Ascending aorta (tissue), 2 donors: ENCODE measurements at regions not wholly inside any gene's neighbourhood (a gene's known extent, or its start where the extent isn't known, plus 50 kb on each side); places are given as distances from the start of the nearest gene placed in this dataset.
"Not testable (repeated sequence)": the region's sequence is repeated elsewhere in the genome, so short reads cannot be mapped to it uniquely, and the experiment has no call there.

Experiments
- DNase-seq, 2 donors: peaks; one replicate each; pipeline ENCODE4 v3.0.0-alpha.2; 2019; ENCODE audit warnings: low spot score in 2 of 2
- H3K27ac ChIP-seq, 2 donors: fragments of 200-600 bp; sonication (generic); one replicate each; pipeline ENCODE4 v1.5.1; 2016 to 2017; ENCODE audit warnings: mild to moderate bottlenecking in 1 of 2
- H3K27me3 ChIP-seq: fragments of 200-600 bp; sonication (generic); one replicate; pipeline ENCODE4 v1.5.1; 2017
- H3K36me3 ChIP-seq, 2 donors: fragments of 200-600 bp; sonication (generic); one replicate each; pipeline ENCODE4 v1.5.1; 2016
- H3K4me1 ChIP-seq, 2 donors: fragments of 200-600 bp; sonication (generic); one replicate each; pipeline ENCODE4 v1.5.1; 2016 to 2017; ENCODE audit warnings: mild to moderate bottlenecking in 1 of 2
- H3K4me3 ChIP-seq, 2 donors: fragments of 200-600 bp; sonication (generic); one replicate each; pipeline ENCODE4 v1.5.1; 2016 to 2017; ENCODE audit warnings: mild to moderate bottlenecking in 1 of 2
- H3K9me3 ChIP-seq, 2 donors: fragments of 200-600 bp; sonication (generic); one replicate each; pipeline ENCODE4 v1.5.1; 2016
- intact Hi-C: fragments of 100-400 bp; cut with DNase I; formaldehyde crosslinking; loops from one replicate; pipeline ENCODE4 v1.15.1; 2023
- TF ChIP-seq, protein P1 (sequence below), 3 experiments: fragments of 200-600 bp in 2 of 3; fragments of 450-650 bp in 1 of 3; sonication (generic) in 2 of 3; IDR thresholded peaks; one replicate each; pipeline ENCODE4 v1.5.1; 2016 to 2019; ENCODE audit warnings: antibody characterized with exemption in 3 of 3, mild to moderate bottlenecking in 1 of 3, moderate library complexity in 1 of 3

DNA sequence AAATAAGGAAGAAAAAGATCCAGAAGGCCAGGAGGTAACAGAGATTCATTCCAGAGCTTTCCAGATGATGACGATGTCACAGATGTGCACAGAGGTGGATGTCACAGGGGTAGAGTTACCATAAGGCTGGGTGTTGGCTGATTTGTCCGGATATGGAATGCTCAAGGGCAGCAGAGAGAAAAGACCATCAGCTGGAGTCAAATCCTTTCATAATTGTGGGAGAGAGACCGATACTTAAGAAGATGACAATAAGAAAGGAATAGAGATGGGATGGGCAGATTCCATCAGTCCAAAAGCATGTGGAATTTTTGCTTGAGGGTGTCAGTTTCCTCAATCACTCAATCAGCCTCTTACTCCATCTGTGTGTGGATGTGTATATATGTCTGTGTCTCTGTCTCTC is 150.4 kb downstream of the CENPC start:
- H3K36me3 ChIP-seq, result no peaks in the 10 kb centered on the region
- TF ChIP-seq, protein P1, sequence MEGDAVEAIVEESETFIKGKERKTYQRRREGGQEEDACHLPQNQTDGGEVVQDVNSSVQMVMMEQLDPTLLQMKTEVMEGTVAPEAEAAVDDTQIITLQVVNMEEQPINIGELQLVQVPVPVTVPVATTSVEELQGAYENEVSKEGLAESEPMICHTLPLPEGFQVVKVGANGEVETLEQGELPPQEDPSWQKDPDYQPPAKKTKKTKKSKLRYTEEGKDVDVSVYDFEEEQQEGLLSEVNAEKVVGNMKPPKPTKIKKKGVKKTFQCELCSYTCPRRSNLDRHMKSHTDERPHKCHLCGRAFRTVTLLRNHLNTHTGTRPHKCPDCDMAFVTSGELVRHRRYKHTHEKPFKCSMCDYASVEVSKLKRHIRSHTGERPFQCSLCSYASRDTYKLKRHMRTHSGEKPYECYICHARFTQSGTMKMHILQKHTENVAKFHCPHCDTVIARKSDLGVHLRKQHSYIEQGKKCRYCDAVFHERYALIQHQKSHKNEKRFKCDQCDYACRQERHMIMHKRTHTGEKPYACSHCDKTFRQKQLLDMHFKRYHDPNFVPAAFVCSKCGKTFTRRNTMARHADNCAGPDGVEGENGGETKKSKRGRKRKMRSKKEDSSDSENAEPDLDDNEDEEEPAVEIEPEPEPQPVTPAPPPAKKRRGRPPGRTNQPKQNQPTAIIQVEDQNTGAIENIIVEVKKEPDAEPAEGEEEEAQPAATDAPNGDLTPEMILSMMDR (IDR thresholded peaks at IDR 0.05), result no peak
- no peak overlapping the region for H3K27ac ChIP-seq
- DNase-seq, result no peak
- intact Hi-C loops, result no loop called here
- no peaks in the 10 kb centered on the region for H3K27me3 ChIP-seq
- H3K4me1 ChIP-seq, result no peaks in the 10 kb centered on the region
- H3K4me3 ChIP-seq, result no peak overlapping the region
- H3K9me3 ChIP-seq, result no peaks in the 10 kb centered on the region

DNA sequence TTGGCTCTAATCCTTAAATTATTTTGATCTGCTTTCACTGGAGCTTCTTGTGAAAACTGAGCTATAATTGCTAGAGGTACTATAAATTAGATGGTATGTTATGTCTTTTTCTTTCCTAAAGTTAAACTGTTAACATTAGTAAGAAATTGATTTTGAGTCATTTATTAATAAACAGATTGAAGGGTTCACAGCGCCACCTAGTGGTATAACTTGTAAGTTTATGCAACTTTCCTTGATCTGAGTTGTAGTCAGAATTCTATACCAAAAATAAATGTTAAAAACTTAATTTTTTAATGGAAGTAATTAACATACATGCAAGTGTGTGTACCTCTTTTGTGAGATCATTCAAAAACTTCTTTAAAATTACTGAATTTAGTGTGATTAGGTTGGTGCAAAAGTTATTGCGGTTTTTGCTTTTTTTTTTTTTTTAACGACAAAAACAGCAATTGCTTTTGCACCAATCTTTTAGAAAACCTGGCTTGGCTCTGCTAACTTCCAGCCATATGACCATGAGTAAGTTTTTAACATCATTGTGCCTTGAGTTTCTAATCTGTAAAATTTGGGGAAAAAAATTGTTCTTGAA is 151.5 kb downstream of the CENPC start:
- H3K27ac ChIP-seq, result no peak overlapping the region
- TF ChIP-seq, protein P1 (IDR thresholded peaks at IDR 0.05), result peak in 2 of 3 experiments; percentile 46 to 54
- no peaks in the 10 kb centered on the region for H3K27me3 ChIP-seq
- no peak overlapping the region for H3K4me3 ChIP-seq
- no peaks in the 10 kb centered on the region for H3K9me3 ChIP-seq
- no peaks in the 10 kb centered on the region for H3K36me3 ChIP-seq
- H3K4me1 ChIP-seq, result no peaks in the 10 kb centered on the region
- intact Hi-C loops, result no loop called here
- DNase-seq, result no peak

DNA sequence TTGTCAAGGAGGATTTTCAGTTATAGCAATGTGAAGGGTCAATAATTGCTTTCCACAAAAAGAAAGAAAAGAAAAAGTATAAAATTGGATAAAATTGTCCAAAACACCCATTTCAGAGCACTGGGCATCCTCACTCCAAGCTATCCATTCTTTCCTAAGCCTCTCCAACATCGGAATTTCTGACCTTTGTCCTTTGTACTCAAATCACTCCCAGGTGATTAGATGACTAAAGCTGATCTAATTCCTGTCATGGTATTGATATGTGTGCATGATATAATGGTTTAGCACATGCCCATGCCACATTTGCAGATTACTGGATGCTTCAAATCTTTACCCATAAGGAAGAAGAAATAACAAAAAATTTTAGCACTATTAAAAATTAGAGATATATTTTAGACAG is 152.3 kb downstream of the CENPC start:
- intact Hi-C loops, result no loop called here
- Histone ChIP-seq H3K9me3 (no peaks in the 10 kb centered on the region), H3K27ac (no peak overlapping the region), H3K36me3 (no peaks in the 10 kb centered on the region), H3K27me3 (no peaks in the 10 kb centered on the region), H3K4me3 (no peak overlapping the region), H3K4me1 (no peaks in the 10 kb centered on the region)
- DNase-seq, result no peak
- TF ChIP-seq, protein P1 (IDR thresholded peaks at IDR 0.05), result no peak

DNA sequence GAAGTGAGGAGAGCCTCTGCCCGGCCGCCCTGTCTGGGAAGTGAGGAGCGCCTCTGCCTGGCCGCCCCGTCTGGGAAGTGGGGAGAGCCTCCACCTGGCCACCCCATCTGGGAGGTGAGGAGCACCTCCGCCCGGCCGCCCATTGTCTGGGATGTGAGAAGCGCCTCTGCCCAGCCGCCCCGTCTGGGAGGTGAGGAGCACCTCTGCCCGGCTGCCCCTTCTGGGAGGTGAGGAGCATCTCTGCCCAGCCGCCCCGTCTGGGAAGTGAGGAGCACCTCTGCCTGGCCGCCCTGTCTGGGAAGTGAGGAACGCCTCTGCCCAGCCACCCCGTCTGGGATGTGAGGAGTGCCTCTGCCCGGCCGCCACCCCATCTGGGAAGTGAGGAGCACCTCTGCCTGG is 163.9 kb downstream of the CENPC start:
- H3K9me3 ChIP-seq, H3K27me3 ChIP-seq, intact Hi-C loops, H3K4me1 ChIP-seq, H3K36me3 ChIP-seq, H3K27ac ChIP-seq, DNase-seq, H3K4me3 ChIP-seq: not testable (repeated sequence)

DNA sequence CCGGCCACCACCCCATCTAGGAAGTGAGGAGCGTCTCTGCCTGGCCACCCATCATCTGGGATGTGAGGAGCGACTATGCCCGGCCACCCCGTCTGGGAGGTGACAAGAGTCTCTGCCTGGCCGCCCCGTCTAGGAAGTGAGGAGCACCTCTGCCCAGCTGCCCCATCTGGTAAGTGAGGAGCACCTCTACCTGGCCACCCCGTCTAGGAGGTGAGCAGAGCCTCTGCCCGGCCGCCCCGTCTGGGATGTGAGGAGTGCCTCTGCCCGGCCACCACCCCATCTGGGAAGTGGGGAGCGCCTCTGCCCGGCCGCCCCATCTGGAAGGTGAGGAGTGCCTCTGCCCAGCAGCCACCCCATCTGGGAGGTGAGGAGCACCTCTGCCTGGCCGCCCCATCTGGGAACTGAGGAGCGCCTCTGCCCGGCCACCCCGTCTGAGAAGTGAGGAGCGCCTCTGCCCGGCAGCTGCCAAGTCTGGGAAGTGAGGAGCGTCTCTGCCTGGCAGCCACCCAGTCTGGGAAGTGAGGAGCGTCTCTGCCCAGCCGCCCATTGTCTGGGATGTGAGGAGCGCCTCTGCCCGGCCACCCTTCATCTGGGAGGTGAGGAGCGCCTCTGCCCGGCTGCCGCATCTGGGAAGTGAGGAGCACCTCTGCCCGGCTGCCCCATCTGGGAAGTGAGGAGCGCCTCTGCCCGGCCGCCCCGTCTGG is 164.4 kb downstream of the CENPC start:
- H3K27ac ChIP-seq, intact Hi-C loops, DNase-seq, H3K4me3 ChIP-seq, H3K9me3 ChIP-seq, H3K27me3 ChIP-seq, H3K4me1 ChIP-seq, H3K36me3 ChIP-seq: not testable (repeated sequence)

DNA sequence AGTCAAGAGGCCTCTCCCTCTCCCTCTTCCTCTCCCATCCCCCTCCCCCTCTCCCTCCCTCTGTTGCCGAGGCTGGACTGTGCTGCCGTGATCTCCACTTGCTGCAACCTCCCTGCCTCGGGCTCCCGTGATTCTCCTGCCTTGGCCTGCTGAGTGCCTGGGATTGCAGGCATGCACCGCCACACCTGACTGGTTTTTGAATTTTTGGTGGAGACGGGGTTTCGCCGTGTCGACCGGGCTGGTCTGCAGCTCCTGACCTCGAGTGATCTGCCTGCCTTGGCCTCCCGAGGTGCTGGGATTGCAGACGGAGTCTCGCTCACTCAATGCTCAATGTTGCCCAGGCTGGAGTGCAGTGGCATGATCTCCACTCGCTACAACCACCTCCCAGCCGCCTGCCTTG is 165.1 kb downstream of the CENPC start:
- intact Hi-C loops, result no loop called here
- no peak overlapping the region for H3K4me3 ChIP-seq
- no peaks in the 10 kb centered on the region for H3K36me3 ChIP-seq
- no peaks in the 10 kb centered on the region for H3K9me3 ChIP-seq
- H3K27me3 ChIP-seq, result no peaks in the 10 kb centered on the region
- no peaks in the 10 kb centered on the region for H3K4me1 ChIP-seq
- DNase-seq, result no peak
- TF ChIP-seq, protein P1 (IDR thresholded peaks at IDR 0.05), result no peak
- no peak overlapping the region for H3K27ac ChIP-seq
